ENCODE measurements at regions not wholly inside any gene's neighbourhood (a gene's known extent, or its start where the extent isn't known, plus 50 kb on each side); places are given as distances from the start of the nearest gene placed in this dataset.

- no peak overlapping the region for H2BK20ac ChIP-seq (ENCODE audit: low read depth, low read length, poor library complexity, severe bottlenecking)
- no peaks in the 10 kb centered on the region for H3K79me2 ChIP-seq (ENCODE audit: insufficient read depth, low read length)
- no peak overlapping the region for H2BK5ac ChIP-seq (ENCODE audit: insufficient read length, low read length)
- H3T11ph ChIP-seq (ENCODE audit: low read length), result no peak overlapping the region
- no peak overlapping the region for H2AK5ac ChIP-seq (ENCODE audit: insufficient read length, low read length)
- Mint-ChIP-seq H3K4me1 (peaks cover 19 to 49% of the 10 kb centered on the region in 2 experiments), H3K27me3 (ENCODE audit: low read depth) (peaks cover 40% of the 10 kb centered on the region), H3K4me3 (no peak overlapping the region), H3K36me3 (ENCODE audit: insufficient read depth in 1 of 3, low read depth in 3 of 3) (peaks cover 2 to 15% (median 7%) of the 10 kb centered on the region in 3 experiments; a peak in 5 of 7 replicates), H3K27ac (peak overlapping the region in 1 of 3 experiments; percentile 91; a peak in 1 of 7 replicates), H3K9me3 (peaks cover 14 to 15% of the 10 kb centered on the region in 2 experiments; a peak in 4 of 5 replicates)
- H2BK120ac ChIP-seq (ENCODE audit: low read depth, low read length, poor library complexity, severe bottlenecking), result no peak overlapping the region
- H4K8ac ChIP-seq (replicated peaks; ENCODE audit: insufficient read length, low read depth, low read length), result no peak overlapping the region
- H3K27me3 ChIP-seq (ENCODE audit: insufficient read depth, low read length), result peaks cover 2% of the 10 kb centered on the region; the same call in 1 of the 2 replicates
- H3K4me2 ChIP-seq (ENCODE audit: insufficient read depth, insufficient read length, low read length), result no peak overlapping the region
- no peak overlapping the region for H3K4ac ChIP-seq (ENCODE audit: low read depth, low read length)
- TF ChIP-seq CTCF (conservative IDR thresholded peaks at IDR 0.05), result no peak
- H3K56ac ChIP-seq (ENCODE audit: insufficient read length, low read depth, low read length), result no peak overlapping the region
- H3K23me2 ChIP-seq (ENCODE audit: insufficient read length, low read depth, low read length, poor library complexity, severe bottlenecking), result no peaks in the 10 kb centered on the region
- no peaks in the 10 kb centered on the region for H3K9me3 ChIP-seq (ENCODE audit: control insufficient read depth, low read depth, low read length)
- H4K5ac ChIP-seq (ENCODE audit: insufficient read length, low read depth, low read length), result no peak overlapping the region
- no peak overlapping the region for H2AFZ ChIP-seq (ENCODE audit: low read length)
- peaks cover 2% of the 10 kb centered on the region; the same call in 1 of the 2 replicates for H3K4me1 ChIP-seq (ENCODE audit: insufficient read depth, low read length)
- H3K23ac ChIP-seq (ENCODE audit: insufficient read length, low read depth, low read length), result no peak overlapping the region
- no CpG with 5 or more reads among the region's 7 CpGs for WGBS (ENCODE audit: extremely low coverage, insufficient read length, low lambda C conversion rate)
- H3K79me1 ChIP-seq (ENCODE audit: insufficient read depth, low read depth, low read length, poor library complexity, severe bottlenecking), result no peaks in the 10 kb centered on the region
- no peaks in the 10 kb centered on the region for H4K20me1 ChIP-seq (ENCODE audit: control insufficient read depth, insufficient read depth, insufficient read length)
- no peak overlapping the region for H4K91ac ChIP-seq (ENCODE audit: insufficient read length, low read depth, low read length)
- no peak overlapping the region for H3K27ac ChIP-seq (ENCODE audit: insufficient read length, low read depth, low read length)
- H2BK15ac ChIP-seq (ENCODE audit: low read depth, low read length), result no peak overlapping the region
- no peak overlapping the region for H3K9ac ChIP-seq (ENCODE audit: extremely low read depth, insufficient read length, low read length)
- no peak overlapping the region for H3K14ac ChIP-seq (ENCODE audit: insufficient read depth, low read length)
- DNase-seq, result peak; percentile 15
- no peak overlapping the region for H2BK12ac ChIP-seq (ENCODE audit: insufficient read length, low read depth, low read length)
- no peak overlapping the region for H3K18ac ChIP-seq (ENCODE audit: insufficient read length, low read depth, low read length)
Measured at GRCh38 chr17:79666111-79666510, 55.3 kb upstream of the RBFOX3 start.
